ENCODE measurements at regions not wholly inside any gene's neighbourhood (a gene's known extent, or its start where the extent isn't known, plus 50 kb on each side); places are given as distances from the start of the nearest gene placed in this dataset.

GRCh38 chr12:82144505-82144904 is 213.7 kb downstream of the CCDC59 start:
- Histone ChIP-seq H3K4me3 (IDR thresholded peaks at IDR 0.05; ENCODE audit: insufficient read depth, low read depth, low read length) (no peak overlapping the region), H3K4me2 (no peak overlapping the region), H3K9ac (no peak overlapping the region), H2AFZ (ENCODE audit: low read depth) (no peak overlapping the region), H3K36me3 (ENCODE audit: insufficient read depth) (no peaks in the 10 kb centered on the region), H3K79me2 (ENCODE audit: insufficient read depth, low read depth) (no peaks in the 10 kb centered on the region), H4K20me1 (ENCODE audit: insufficient read depth) (no peaks in the 10 kb centered on the region), H3K27me3 (ENCODE audit: insufficient read depth, low read depth) (no peaks in the 10 kb centered on the region), H3K4me1 (ENCODE audit: low read depth, poor library complexity, severe bottlenecking) (no peaks in the 10 kb centered on the region), H3K27ac (no peak overlapping the region)
- TF ChIP-seq CTCF (conservative IDR thresholded peaks at IDR 0.05; ENCODE audit: low read depth, low read length), result no peak

GRCh38 chr12:82132390-82132789 is 225.8 kb downstream of the CCDC59 start:
- no peaks in the 10 kb centered on the region for H3K27me3 ChIP-seq (ENCODE audit: insufficient read depth, low read depth)
- H3K79me2 ChIP-seq (ENCODE audit: insufficient read depth, low read depth), result no peaks in the 10 kb centered on the region
- no peak overlapping the region for H3K9ac ChIP-seq
- no peaks in the 10 kb centered on the region for H3K36me3 ChIP-seq (ENCODE audit: insufficient read depth)
- no peak for TF ChIP-seq CTCF (conservative IDR thresholded peaks at IDR 0.05; ENCODE audit: low read depth, low read length)
- no peak overlapping the region for H3K4me2 ChIP-seq
- H3K4me1 ChIP-seq (ENCODE audit: low read depth, poor library complexity, severe bottlenecking), result no peaks in the 10 kb centered on the region
- no peak overlapping the region for H3K27ac ChIP-seq
- H3K4me3 ChIP-seq (IDR thresholded peaks at IDR 0.05; ENCODE audit: insufficient read depth, low read depth, low read length), result no peak overlapping the region
- H4K20me1 ChIP-seq (ENCODE audit: insufficient read depth), result no peaks in the 10 kb centered on the region
- H2AFZ ChIP-seq (ENCODE audit: low read depth), result no peak overlapping the region

DNA sequence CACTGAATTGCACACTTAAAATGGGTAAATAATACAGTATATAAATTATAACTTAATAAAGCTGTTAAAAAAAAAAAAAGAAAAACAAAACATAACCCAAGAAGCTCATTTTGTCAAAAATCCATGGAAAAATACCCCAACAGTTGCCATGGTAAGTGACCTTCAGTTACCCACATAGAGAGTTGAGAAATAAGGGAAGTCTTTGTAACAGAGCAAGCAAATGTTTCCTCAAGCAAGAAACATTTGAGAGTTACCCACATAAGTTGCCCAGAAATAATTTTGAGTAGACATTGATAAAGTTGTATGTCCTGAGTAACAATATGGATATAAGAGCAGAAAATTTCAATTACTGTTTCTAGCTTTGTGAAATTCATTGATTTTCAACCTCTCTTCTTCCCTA is 227.4 kb downstream of the CCDC59 start:
- H4K20me1 ChIP-seq (ENCODE audit: insufficient read depth), result no peaks in the 10 kb centered on the region
- H3K36me3 ChIP-seq (ENCODE audit: insufficient read depth), result no peaks in the 10 kb centered on the region
- no peak overlapping the region for H2AFZ ChIP-seq (ENCODE audit: low read depth)
- H3K9ac ChIP-seq, result no peak overlapping the region
- no peak overlapping the region for H3K4me2 ChIP-seq
- TF ChIP-seq CTCF (conservative IDR thresholded peaks at IDR 0.05; ENCODE audit: low read depth, low read length), result no peak
- H3K4me1 ChIP-seq (ENCODE audit: low read depth, poor library complexity, severe bottlenecking), result no peaks in the 10 kb centered on the region
- H3K27me3 ChIP-seq (ENCODE audit: insufficient read depth, low read depth), result no peaks in the 10 kb centered on the region
- no peak overlapping the region for H3K27ac ChIP-seq
- H3K79me2 ChIP-seq (ENCODE audit: insufficient read depth, low read depth), result no peaks in the 10 kb centered on the region
- H3K4me3 ChIP-seq (IDR thresholded peaks at IDR 0.05; ENCODE audit: insufficient read depth, low read depth, low read length), result no peak overlapping the region

DNA sequence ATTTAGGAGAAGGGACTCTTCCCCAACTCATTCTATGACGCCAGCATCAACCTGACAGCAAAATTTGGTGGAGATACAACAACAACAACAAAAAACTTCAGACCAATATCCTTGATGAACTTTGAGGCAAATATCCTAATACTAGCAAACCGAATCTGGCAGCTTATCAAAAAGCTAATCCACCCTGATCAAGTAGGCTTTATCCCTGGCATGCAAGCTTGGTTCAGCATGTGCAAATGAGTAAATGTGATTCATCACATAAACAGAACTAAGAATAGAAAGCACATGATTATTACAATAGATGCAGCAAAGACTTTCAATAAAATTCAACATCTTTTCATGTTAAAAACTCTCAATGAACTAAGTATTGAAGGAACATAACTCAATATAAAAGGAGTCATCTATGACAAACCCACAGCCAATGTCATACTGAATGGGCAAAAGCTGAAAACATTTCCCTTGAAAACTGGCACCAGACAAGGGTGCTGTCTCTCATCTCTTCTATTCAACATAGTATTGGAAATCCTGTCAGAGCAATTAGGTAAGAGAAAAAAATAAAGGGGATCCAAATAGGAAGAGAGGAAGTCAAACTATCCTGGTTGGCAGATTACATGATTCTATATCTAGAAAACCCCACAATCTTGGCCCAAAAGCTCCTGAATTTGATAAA is 233.3 kb downstream of the CCDC59 start:
- Histone ChIP-seq H3K4me3 (IDR thresholded peaks at IDR 0.05; ENCODE audit: insufficient read depth, low read depth, low read length) (no peak overlapping the region), H3K4me2 (no peak overlapping the region), H3K4me1 (ENCODE audit: low read depth, poor library complexity, severe bottlenecking) (no peaks in the 10 kb centered on the region), H3K79me2 (ENCODE audit: insufficient read depth, low read depth) (no peaks in the 10 kb centered on the region), H3K36me3 (ENCODE audit: insufficient read depth) (no peaks in the 10 kb centered on the region), H2AFZ (ENCODE audit: low read depth) (no peak overlapping the region), H3K27me3 (ENCODE audit: insufficient read depth, low read depth) (no peaks in the 10 kb centered on the region), H3K27ac (no peak overlapping the region), H3K9ac (no peak overlapping the region), H4K20me1 (ENCODE audit: insufficient read depth) (no peaks in the 10 kb centered on the region)
- TF ChIP-seq CTCF (conservative IDR thresholded peaks at IDR 0.05; ENCODE audit: low read depth, low read length), result no peak

Data from KMS-11 (cell line).